SJSA1 (cell line): ENCODE measurements at regions not wholly inside any gene's neighbourhood (a gene's known extent, or its start where the extent isn't known, plus 50 kb on each side); places are given as distances from the start of the nearest gene placed in this dataset.

Experiments used
- DNase-seq, 2 experiments: peaks; one replicate each; pipeline ENCODE4 v3.0.0-alpha.2; 2015 to 2020; ENCODE audit warnings: low spot score in 2 of 2, low read depth in 1 of 2
- H3K27ac ChIP-seq: fragments of 250-450 bp; sonication (Bioruptor Pico); 2 replicates; pipeline ENCODE4 v1.5.1; 2020; ENCODE audit warnings: mild to moderate bottlenecking, moderate library complexity
- H3K27me3 ChIP-seq: fragments of 250-450 bp; sonication (Bioruptor Pico); replicated peaks from 2 replicates; pipeline ENCODE4 v1.5.1; 2020; ENCODE audit warnings: mild to moderate bottlenecking, moderate library complexity
- H3K36me3 ChIP-seq: fragments of 250-450 bp; sonication (Bioruptor Pico); 2 replicates; pipeline ENCODE4 v1.5.1; 2020; ENCODE audit warnings: mild to moderate bottlenecking
- H3K4me1 ChIP-seq: fragments of 250-450 bp; sonication (Bioruptor Pico); replicated peaks from 2 replicates; pipeline ENCODE4 v1.6.1; 2021; ENCODE audit warnings: mild to moderate bottlenecking
- H3K4me3 ChIP-seq: fragments of 250-450 bp; sonication (Bioruptor Pico); 2 replicates; pipeline ENCODE4 v1.5.1; 2020; ENCODE audit warnings: mild to moderate bottlenecking
- H3K9me3 ChIP-seq: fragments of 250-450 bp; sonication (Bioruptor Pico); replicated peaks from 2 replicates; pipeline ENCODE4 v1.5.1; 2020; ENCODE audit warnings: mild to moderate bottlenecking

- no peaks in the 10 kb centered on the region for H3K36me3 ChIP-seq
- no peaks in the 10 kb centered on the region for H3K27me3 ChIP-seq
- DNase-seq = no peak
- no peak overlapping the region for H3K27ac ChIP-seq
- no peak overlapping the region for H3K4me3 ChIP-seq
- peaks cover 32% of the 10 kb centered on the region for H3K4me1 ChIP-seq
- no peaks in the 10 kb centered on the region for H3K9me3 ChIP-seq
Observed at GRCh38 chr15:66615846-66616245, 50.0 kb upstream of the LCTL start.

- H3K4me1 ChIP-seq = peaks cover 32% of the 10 kb centered on the region
- peak overlapping the region; percentile 95 for H3K27ac ChIP-seq
- H3K9me3 ChIP-seq = no peaks in the 10 kb centered on the region
- H3K4me3 ChIP-seq = no peak overlapping the region
- H3K36me3 ChIP-seq = no peaks in the 10 kb centered on the region
- H3K27me3 ChIP-seq = no peaks in the 10 kb centered on the region
- peak; percentile 89 for DNase-seq
Observed at GRCh38 chr15:66617137-66618090, 51.6 kb upstream of the LCTL start.

- Histone ChIP-seq H3K4me1 (peaks cover 32% of the 10 kb centered on the region), H3K27ac (no peak overlapping the region), H3K9me3 (no peaks in the 10 kb centered on the region), H3K27me3 (no peaks in the 10 kb centered on the region), H3K36me3 (no peaks in the 10 kb centered on the region), H3K4me3 (no peak overlapping the region)
- peak; percentile 59 to 79 for DNase-seq
Observed at GRCh38 chr15:66619152-66619903, 53.5 kb upstream of the LCTL start.

GRCh38 chr15:66620341-66620740 lies 54.5 kb upstream of the LCTL start:
- H3K4me3 ChIP-seq = no peak overlapping the region
- H3K4me1 ChIP-seq = peaks cover 32% of the 10 kb centered on the region
- H3K9me3 ChIP-seq = no peaks in the 10 kb centered on the region
- no peak overlapping the region for H3K27ac ChIP-seq
- H3K36me3 ChIP-seq = no peaks in the 10 kb centered on the region
- DNase-seq = no peak
- H3K27me3 ChIP-seq = no peaks in the 10 kb centered on the region

GRCh38 chr15:66620744-66621344 lies 55.0 kb upstream of the LCTL start:
- Histone ChIP-seq H3K27ac (no peak overlapping the region), H3K4me1 (peaks cover 35% of the 10 kb centered on the region), H3K9me3 (no peaks in the 10 kb centered on the region), H3K27me3 (no peaks in the 10 kb centered on the region), H3K36me3 (no peaks in the 10 kb centered on the region), H3K4me3 (no peak overlapping the region)
- no peak for DNase-seq

GRCh38 chr15:66621491-66622467 lies 56.0 kb upstream of the LCTL start:
- no peak overlapping the region for H3K4me3 ChIP-seq
- no peak for DNase-seq
- H3K9me3 ChIP-seq = no peaks in the 10 kb centered on the region
- no peaks in the 10 kb centered on the region for H3K36me3 ChIP-seq
- no peaks in the 10 kb centered on the region for H3K27me3 ChIP-seq
- H3K4me1 ChIP-seq = peaks cover 33% of the 10 kb centered on the region
- H3K27ac ChIP-seq = no peak overlapping the region

- no peaks in the 10 kb centered on the region for H3K36me3 ChIP-seq
- no peak for DNase-seq
- H3K9me3 ChIP-seq = no peaks in the 10 kb centered on the region
- H3K4me3 ChIP-seq = no peak overlapping the region
- no peak overlapping the region for H3K27ac ChIP-seq
- H3K27me3 ChIP-seq = no peaks in the 10 kb centered on the region
- peaks cover 25% of the 10 kb centered on the region for H3K4me1 ChIP-seq
Observed at GRCh38 chr15:66622591-66623022, 56.8 kb upstream of the LCTL start.

GRCh38 chr15:66623801-66624453 lies 58.1 kb upstream of the LCTL start:
- no peak overlapping the region for H3K4me3 ChIP-seq
- no peak for DNase-seq
- no peaks in the 10 kb centered on the region for H3K9me3 ChIP-seq
- peaks cover 12% of the 10 kb centered on the region for H3K4me1 ChIP-seq
- H3K36me3 ChIP-seq = no peaks in the 10 kb centered on the region
- no peak overlapping the region for H3K27ac ChIP-seq
- no peaks in the 10 kb centered on the region for H3K27me3 ChIP-seq

GRCh38 chr15:66625531-66625930 lies 59.7 kb upstream of the LCTL start:
- no peaks in the 10 kb centered on the region for H3K27me3 ChIP-seq
- H3K9me3 ChIP-seq = no peaks in the 10 kb centered on the region
- no peaks in the 10 kb centered on the region for H3K36me3 ChIP-seq
- peaks cover 5% of the 10 kb centered on the region; the same call in 1 of the 2 replicates for H3K4me1 ChIP-seq
- no peak overlapping the region for H3K4me3 ChIP-seq
- DNase-seq = no peak
- H3K27ac ChIP-seq = no peak overlapping the region

GRCh38 chr15:66625974-66626373 lies 60.2 kb upstream of the LCTL start:
- H3K4me1 ChIP-seq = peaks cover 5% of the 10 kb centered on the region; the same call in 1 of the 2 replicates
- no peaks in the 10 kb centered on the region for H3K27me3 ChIP-seq
- DNase-seq = no peak
- no peaks in the 10 kb centered on the region for H3K36me3 ChIP-seq
- no peak overlapping the region for H3K27ac ChIP-seq
- no peaks in the 10 kb centered on the region for H3K9me3 ChIP-seq
- H3K4me3 ChIP-seq = no peak overlapping the region

- Histone ChIP-seq H3K4me3 (no peak overlapping the region), H3K4me1 (peaks cover 5% of the 10 kb centered on the region; the same call in 1 of the 2 replicates), H3K27me3 (no peaks in the 10 kb centered on the region), H3K27ac (no peak overlapping the region), H3K9me3 (no peaks in the 10 kb centered on the region), H3K36me3 (no peaks in the 10 kb centered on the region)
- DNase-seq = no peak
Observed at GRCh38 chr15:66628976-66629723, 63.4 kb upstream of the LCTL start.
